ENCODE measurements at regions not wholly inside any gene's neighbourhood (a gene's known extent, or its start where the extent isn't known, plus 50 kb on each side); places are given as distances from the start of the nearest gene placed in this dataset.

DNA sequence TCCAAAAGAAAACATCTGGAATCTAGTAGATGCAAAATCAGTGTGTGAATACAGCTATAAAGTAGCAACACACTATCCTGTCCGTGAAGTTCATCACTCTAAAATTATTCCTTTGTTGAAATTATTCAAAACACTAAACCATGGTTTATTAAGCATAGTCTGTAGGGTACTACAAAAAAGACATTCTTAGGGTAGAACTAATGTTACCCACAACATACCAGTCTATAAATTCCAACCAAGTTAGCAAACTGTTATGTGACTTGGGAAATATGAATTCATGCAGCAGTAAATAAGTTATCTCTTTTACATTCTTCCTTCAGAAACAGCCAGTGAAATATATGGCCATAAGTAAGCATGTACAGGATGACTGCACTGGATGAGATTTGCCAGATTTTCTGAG, 580.3 kb upstream of the ADGRB3 start (continued):
- no peak for TF ChIP-seq TAF1 (IDR thresholded peaks at IDR 0.05; ENCODE audit: low read depth, low read length)

Measured in H1 (cell line).